GM12878 (cell line): ENCODE measurements at regions not wholly inside any gene's neighbourhood (a gene's known extent, or its start where the extent isn't known, plus 50 kb on each side); places are given as distances from the start of the nearest gene placed in this dataset.

Experiments used
- ATAC-seq: fragments of 200-7000 bp; cut with Tn5 transposase; 3 replicates; pipeline ENCODE4 v1.9.1; 2020; ENCODE audit warnings: mild to moderate bottlenecking, moderate library complexity
- BruUV-seq: library from RNA; stranded (reverse); fragments of 400-500 nt; replicated peaks from 2 replicates; lab custom pipeline; 2021; lab: Mats Ljungman, UMichigan
- CTCF ChIA-PET: fragments of 300-600 bp; sonication (Branson Sonifier 250); formaldehyde crosslinking; extraction: SDS; loops from one replicate; lab custom pipeline; 2021; ENCODE audit warnings: inconsistent platforms; lab: Yijun Ruan, JAX
- POLR2A ChIA-PET: fragments of 350-600 bp; formaldehyde crosslinking; extraction: SDS; loops from one replicate; lab custom pipeline; 2021; ENCODE audit warnings: inconsistent platforms; lab: Charles Lee
- RAD21 ChIA-PET: fragments of 300-600 bp; sonication (Branson Sonifier 250); formaldehyde crosslinking; loops from one replicate; lab custom pipeline; 2023; ENCODE audit warnings: antibody characterized with exemption; ENCODE audit not compliant: unreplicated experiment; lab: Charles Lee
- SMC1A ChIA-PET: fragments of 300-600 bp; sonication (Branson Sonifier 250); formaldehyde crosslinking; loops from one replicate; lab custom pipeline; 2023; ENCODE audit not compliant: unreplicated experiment, uncharacterized antibody; lab: Charles Lee
- DNase-seq: peaks from one replicate; pipeline ENCODE4 v3.0.0-alpha.2; 2011; ENCODE audit warnings: low read depth, low spot score
- FAIRE-seq: peaks from 3 replicates; lab custom pipeline; 2011; peaks lifted over from hg19 to GRCh38; lab: Jason Lieb, UNC
- H2AFZ ChIP-seq: 2 replicates; pipeline ENCODE4 v1.6.0; 2011; ENCODE audit warnings: low read depth, low read length, control low read depth; ENCODE audit not compliant: control insufficient read depth
- H3K27ac ChIP-seq: 2 replicates; pipeline ENCODE4 v1.5.1; 2011; ENCODE audit warnings: control low read depth; ENCODE audit not compliant: control insufficient read depth, insufficient read depth
- H3K27me3 ChIP-seq, 2 experiments: replicated peaks in 1 of 2; 2 replicates each; pipeline versions ENCODE4 v1.6.0 to v1.6.1; 2011; ENCODE audit warnings: low read length in 1 of 2; ENCODE audit not compliant: control insufficient read depth in 2 of 2, insufficient read depth in 2 of 2
- H3K36me3 ChIP-seq, 2 experiments: 2 replicates each; pipeline ENCODE4 v1.5.1; 2011; ENCODE audit warnings: low read length in 1 of 2; ENCODE audit not compliant: control insufficient read depth in 2 of 2, insufficient read depth in 2 of 2
- H3K4me1 ChIP-seq: 2 replicates; pipeline ENCODE4 v1.6.1; 2011; ENCODE audit warnings: mild to moderate bottlenecking, low read length, moderate library complexity, mixed read lengths; ENCODE audit not compliant: control insufficient read depth, insufficient read depth
- H3K4me2 ChIP-seq: 2 replicates; pipeline ENCODE4 v1.6.0; 2011; ENCODE audit warnings: control low read depth; ENCODE audit not compliant: control insufficient read depth, insufficient read depth
- H3K4me3 ChIP-seq: fragments of 200-600 bp; sonication (generic); 2 replicates; pipeline ENCODE4 v1.5.1; 2016
- H3K79me2 ChIP-seq: 2 replicates; pipeline ENCODE4 v1.6.0; 2011; ENCODE audit warnings: low read length; ENCODE audit not compliant: control insufficient read depth, insufficient read depth
- H3K9ac ChIP-seq: 2 replicates; pipeline ENCODE4 v1.8.0; 2011; ENCODE audit warnings: low read length, control low read depth, mixed read lengths; ENCODE audit not compliant: control insufficient read depth, insufficient read depth
- H3K9me3 ChIP-seq: replicated peaks from 3 replicates; pipeline ENCODE4 v1.5.1; 2011; ENCODE audit warnings: mild to moderate bottlenecking, low read length; ENCODE audit not compliant: control insufficient read depth, insufficient read depth
- H4K20me1 ChIP-seq: 2 replicates; pipeline ENCODE4 v1.6.0; 2011; ENCODE audit not compliant: control insufficient read depth, insufficient read depth
- CEBPZ ChIP-seq: fragments of 150-350 bp; IDR thresholded peaks from 2 replicates; pipeline ENCODE4 v1.6.1; 2016; ENCODE audit warnings: low read depth, low read length
- CUX1 ChIP-seq: IDR thresholded peaks from 2 replicates; pipeline ENCODE4 v1.6.1; 2012; ENCODE audit warnings: improper control_type of control experiment, low read depth, low read length; ENCODE audit not compliant: insufficient replicate concordance
- NR2C2 ChIP-seq: IDR thresholded peaks from 2 replicates; pipeline ENCODE4 v1.6.1; 2011; ENCODE audit warnings: borderline replicate concordance, low read depth; ENCODE audit not compliant: control insufficient read depth, insufficient read length
- WGBS: methylation state at CpG from one replicate; pipeline ENCODE4 v1.1.6; 2016; ENCODE audit warnings: low lambda C conversion rate; ENCODE audit not compliant: insufficient replicate concordance, insufficient coverage; ENCODE audit errors: missing lambda C conversion rate; 5-methylcytosine and 5-hydroxymethylcytosine counted together
- in situ Hi-C: fragments of 300-500 bp; cut with MboI; formaldehyde crosslinking; loops from 9 replicates; pipeline ENCODE4 v1.14.3; 2018; ENCODE audit warnings: mixed read lengths
- intact Hi-C: fragments of 100-400 bp; cut with micrococcal nuclease; formaldehyde crosslinking; loops from one replicate; pipeline ENCODE4 v1.14.2; 2022; ENCODE audit not compliant: unreplicated experiment

- TF ChIP-seq CUX1 (no peak), CEBPZ (no peak)
Measured at GRCh38 chr20:7540018-7540417, 400.2 kb downstream of the HAO1 start (continued).

GRCh38 chr20:7540923-7541322, 399.3 kb downstream of the HAO1 start:
- ChIA-PET POLR2A (no interaction called here), CTCF (no interaction called here), SMC1A (no interaction called here), RAD21 (no interaction called here)
- ATAC-seq, result no peak
- Histone ChIP-seq H3K4me3 (no peak overlapping the region), H2AFZ (no peak overlapping the region), H3K27me3 (no peaks in the 10 kb centered on the region), H3K4me2 (no peak overlapping the region), H3K27ac (no peak overlapping the region), H3K9ac (no peak overlapping the region), H4K20me1 (no peaks in the 10 kb centered on the region), H3K36me3 (no peaks in the 10 kb centered on the region), H3K4me1 (no peaks in the 10 kb centered on the region), H3K79me2 (no peaks in the 10 kb centered on the region), H3K9me3 (no peaks in the 10 kb centered on the region)
- no peak for DNase-seq
- WGBS, result 24% methylated on average over 2 of the region's 2 CpGs
- no peak for FAIRE-seq
- BruUV-seq, result no TSS peak
- no peak for TF ChIP-seq NR2C2
- in situ Hi-C loops (no loop called here), intact Hi-C loops (no loop called here)
